Peyer's patch (tissue), 4 donors: ENCODE measurements at regions not wholly inside any gene's neighbourhood (a gene's known extent, or its start where the extent isn't known, plus 50 kb on each side); places are given as distances from the start of the nearest gene placed in this dataset.

ENCODE experiments used
- CTCF ChIP-seq, 6 experiments: fragments of 450-650 bp in 4 of 6; fragments of 200-600 bp in 2 of 6; sonication (generic) in 1 of 6; IDR thresholded peaks; one replicate each; pipeline ENCODE4 v1.5.1; 2017 to 2019; ENCODE audit warnings: antibody characterized with exemption in 6 of 6, mild to moderate bottlenecking in 3 of 6, moderate library complexity in 1 of 6
- POLR2A ChIP-seq, 2 donors: fragments of 450-650 bp; IDR thresholded peaks; one replicate each; pipeline ENCODE4 v1.5.1; 2017; ENCODE audit warnings: antibody characterized with exemption in 2 of 2, mild to moderate bottlenecking in 2 of 2, moderate library complexity in 2 of 2

GRCh38 chr14:39505812-39506211, 73.6 kb upstream of the FBXO33 start:
- TF ChIP-seq CTCF (IDR thresholded peaks at IDR 0.05) (no peak), POLR2A (IDR thresholded peaks at IDR 0.05) (no peak)
